GM21381 (cell line): ENCODE measurements at regions not wholly inside any gene's neighbourhood (a gene's known extent, or its start where the extent isn't known, plus 50 kb on each side); places are given as distances from the start of the nearest gene placed in this dataset.

ENCODE experiments used
- ATAC-seq: cut with Tn5 transposase; IDR thresholded peaks from one replicate; pipeline ENCODE4 v1.9.1; 2021; ENCODE audit warnings: mild to moderate bottlenecking, moderate library complexity; ENCODE audit not compliant: unreplicated experiment

DNA sequence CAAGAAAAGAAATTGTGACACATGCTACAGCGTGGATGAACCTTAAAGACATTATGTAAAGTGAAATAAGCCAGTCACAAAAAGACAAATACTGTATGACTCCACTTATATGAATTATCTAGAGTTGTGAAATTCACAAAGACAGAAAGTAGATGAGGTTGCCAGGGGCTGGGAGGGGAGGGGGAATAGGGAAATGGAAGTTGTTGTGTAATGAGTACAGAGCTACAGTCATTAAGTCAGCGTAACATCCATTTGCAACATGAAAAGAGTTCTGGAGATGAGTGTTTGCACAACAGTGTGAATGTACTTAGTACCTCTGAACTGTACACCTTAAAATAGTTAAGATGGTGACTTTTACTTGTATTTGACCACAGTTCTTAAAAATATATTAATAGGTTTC is 112.1 kb upstream of the CDK1 start:
- no peak for ATAC-seq

GRCh38 chr10:60664859-60665258 is 113.4 kb upstream of the CDK1 start:
- ATAC-seq = no peak

DNA sequence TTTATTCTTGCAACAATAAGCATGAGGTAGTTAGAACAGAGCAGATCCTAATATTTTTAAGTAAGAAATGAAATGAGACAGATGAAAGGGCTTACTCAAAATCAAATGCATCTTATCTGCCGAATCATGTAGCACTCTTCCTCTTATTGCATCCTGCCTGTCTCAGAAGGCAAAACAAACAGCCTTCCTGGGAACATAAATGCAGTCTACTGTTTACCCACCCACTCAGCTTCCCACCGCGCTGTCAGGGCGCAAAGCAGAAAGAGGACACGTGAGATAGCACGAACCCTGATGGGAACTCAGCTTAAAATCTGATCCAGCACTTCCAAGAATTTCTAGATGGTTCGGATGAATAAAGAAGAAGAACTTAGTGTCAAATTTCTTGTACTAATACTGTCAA is 114.4 kb upstream of the CDK1 start:
- no peak for ATAC-seq

DNA sequence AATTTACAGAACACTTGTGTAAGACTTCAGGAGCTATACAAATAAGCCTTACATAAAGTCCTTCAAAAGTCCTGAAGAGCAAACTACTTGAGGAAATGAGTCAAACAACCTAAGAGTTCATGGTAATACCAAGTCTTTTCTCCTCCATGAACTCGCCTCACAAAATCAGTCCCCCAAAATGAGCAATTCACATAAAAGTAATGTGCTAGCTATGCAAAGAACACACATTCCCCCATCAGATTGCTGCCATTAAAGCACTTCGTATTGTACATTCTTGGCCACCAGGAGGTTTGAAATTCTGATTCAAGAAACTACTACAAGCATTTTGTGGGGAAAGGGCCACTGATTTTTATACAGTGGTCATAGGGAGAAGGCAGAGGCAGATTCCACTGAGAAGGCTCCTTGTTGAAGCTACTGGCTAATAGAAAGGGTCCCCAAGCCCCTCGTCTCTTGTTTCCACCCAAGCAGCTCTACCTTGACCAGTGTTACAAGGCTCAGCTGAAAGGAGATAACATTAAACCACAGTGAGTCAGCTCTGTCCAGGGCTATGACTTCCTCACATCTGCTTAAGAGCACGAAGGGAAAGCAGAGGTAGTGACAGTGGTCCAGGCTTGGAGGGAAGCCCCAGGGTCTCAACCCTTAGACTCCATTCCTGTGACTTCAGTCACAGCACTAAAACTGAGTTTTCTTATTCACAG is 115.2 kb upstream of the CDK1 start:
- ATAC-seq = no peak

DNA sequence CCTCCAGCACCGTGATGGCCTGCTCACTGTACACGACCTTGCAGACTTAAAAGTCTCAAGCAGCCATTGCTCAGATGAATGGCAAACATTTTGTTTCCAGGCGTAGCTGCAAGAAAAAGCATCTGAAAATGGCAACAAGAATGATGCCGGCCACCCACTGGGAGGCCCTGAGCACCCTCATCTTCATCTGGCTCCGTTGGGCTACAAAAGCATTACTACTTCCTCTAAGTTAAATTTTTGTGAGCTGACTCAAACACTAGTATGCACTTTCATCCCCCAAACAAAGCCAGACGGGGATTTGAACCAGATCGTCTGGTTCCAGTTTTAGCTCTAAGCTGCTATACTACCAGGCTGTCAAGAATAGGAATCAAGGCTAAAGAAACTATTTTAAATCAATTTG is 116.6 kb upstream of the CDK1 start:
- ATAC-seq = no peak

DNA sequence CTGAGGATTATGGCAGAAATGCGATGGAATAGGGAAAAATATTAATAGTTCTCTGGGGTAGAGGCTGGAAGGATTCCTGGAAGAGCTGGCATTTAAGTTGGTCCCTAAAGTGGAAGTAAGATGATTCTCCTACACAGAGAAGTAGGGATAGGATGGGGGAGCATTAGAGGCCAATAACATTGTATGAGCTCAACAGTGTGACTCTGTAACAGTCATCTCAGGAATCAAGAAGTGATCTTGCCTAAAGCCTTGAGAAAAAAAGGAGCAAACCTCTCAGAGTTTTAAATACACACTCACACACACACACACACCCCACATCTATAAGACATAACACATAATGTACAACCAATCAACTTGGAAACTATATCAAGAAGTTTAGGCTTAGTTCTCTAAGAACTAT is 117.7 kb upstream of the CDK1 start:
- no peak for ATAC-seq

DNA sequence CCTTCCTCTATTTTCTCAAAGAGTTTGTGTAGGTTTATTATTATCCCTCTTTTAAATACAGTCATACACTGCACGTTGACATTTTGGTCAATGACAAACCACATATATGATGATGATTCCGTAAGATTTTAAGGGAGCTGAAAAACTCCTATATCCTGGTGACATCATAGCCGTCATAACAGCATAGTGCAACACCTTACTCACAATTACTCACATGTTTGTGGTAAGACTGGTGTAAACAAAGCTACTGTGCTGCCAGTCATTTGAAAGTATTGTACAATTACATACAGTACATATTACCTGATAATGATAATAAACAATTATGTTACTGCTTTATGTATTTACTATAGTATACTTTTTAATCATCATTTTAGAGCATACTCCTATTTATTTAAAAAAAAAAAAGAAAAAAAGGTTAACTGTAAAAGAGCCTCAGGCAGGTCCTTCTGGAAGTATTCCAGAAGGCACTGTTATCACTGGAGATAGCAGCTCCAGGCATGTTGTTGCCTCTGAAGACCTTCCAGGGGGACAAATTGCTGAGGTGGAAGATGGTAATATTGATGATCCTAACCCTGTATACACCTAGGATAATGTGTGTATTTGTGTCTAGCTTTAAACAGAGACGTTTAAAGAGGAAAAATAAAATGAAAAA is 123.3 kb upstream of the CDK1 start:
- no peak for ATAC-seq

GRCh38 chr10:60652628-60653027 is 125.7 kb upstream of the CDK1 start:
- peak; percentile 91 for ATAC-seq

DNA sequence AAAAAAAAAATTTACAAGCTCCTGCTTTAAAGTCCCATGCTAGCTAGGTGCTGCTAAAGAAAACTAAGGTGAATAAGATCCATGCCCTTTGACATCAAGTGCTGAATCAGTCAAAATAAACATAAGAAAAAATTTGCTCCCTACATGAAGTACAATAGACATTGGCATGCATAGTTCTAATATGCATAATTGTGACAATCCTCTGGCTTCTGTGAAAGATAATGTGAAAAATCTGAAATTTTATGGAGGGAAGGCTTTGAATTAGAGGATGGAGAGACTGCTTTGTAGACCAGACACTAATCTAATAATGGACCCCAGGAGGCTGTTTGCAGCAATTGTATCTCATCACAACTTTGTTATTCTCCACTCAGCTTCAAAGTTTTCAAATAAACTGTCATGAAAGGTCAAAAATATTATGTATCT is 127.9 kb upstream of the CDK1 start:
- no peak for ATAC-seq

DNA sequence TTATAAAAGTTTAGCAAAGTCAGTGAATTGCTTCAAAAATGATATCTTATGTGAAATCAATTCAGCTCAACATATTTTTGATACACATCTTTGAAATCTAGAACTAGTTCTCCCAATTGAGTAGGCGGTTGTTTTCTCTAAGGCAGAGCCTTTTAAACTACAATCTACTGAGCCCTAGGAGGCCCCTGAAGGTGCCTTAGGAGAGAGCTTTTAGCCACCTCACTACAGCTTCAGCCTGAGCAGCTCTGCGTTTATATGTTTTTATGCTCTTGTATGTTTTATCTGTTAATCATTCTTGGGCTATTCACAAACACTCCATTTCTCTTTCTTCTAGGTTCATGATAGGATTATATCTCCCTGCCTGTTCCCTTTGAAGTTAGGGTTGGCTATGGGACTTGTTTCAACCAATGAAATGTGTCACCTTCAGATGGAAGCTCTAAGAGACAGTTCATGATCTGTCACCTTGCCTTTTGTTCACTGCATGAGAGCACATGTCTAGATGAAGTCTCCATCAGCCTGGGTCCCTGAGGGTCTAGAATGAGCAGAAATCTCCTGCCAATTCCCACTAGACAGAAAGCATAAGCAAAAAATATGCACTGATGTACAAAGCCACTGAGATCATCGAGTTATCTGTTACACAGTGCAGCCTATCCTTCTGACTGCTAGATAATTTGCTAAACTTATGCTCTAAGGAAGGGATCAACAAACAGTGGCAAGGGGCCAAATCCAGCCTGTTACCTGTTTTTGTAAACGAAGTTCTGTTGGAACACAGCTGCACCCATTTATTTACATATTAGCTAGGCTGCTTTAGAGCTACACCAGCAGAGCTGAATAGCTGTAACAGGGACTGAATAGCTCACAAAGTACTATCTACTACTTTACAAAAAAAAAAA is 128.5 kb upstream of the CDK1 start:
- ATAC-seq = no peak

DNA sequence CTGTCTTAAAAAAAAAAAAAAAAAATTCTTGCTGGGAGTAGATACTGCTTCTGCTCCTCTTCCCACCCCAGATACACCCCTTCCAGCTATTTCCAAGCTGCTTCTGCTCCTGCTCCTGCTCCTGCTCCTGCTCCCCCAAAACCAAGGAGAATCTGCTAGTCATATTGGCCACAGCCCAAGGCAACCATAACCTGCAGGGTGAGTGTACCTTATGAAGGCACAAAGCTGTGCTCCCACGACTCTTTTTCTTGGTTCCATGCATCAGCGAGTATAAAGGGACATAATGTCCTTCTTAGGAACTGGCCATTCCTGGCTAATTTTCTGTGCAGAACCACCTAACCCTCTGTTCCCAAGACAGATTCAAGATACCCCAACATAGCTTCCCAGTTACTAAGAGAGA is 129.5 kb upstream of the CDK1 start:
- no peak for ATAC-seq

DNA sequence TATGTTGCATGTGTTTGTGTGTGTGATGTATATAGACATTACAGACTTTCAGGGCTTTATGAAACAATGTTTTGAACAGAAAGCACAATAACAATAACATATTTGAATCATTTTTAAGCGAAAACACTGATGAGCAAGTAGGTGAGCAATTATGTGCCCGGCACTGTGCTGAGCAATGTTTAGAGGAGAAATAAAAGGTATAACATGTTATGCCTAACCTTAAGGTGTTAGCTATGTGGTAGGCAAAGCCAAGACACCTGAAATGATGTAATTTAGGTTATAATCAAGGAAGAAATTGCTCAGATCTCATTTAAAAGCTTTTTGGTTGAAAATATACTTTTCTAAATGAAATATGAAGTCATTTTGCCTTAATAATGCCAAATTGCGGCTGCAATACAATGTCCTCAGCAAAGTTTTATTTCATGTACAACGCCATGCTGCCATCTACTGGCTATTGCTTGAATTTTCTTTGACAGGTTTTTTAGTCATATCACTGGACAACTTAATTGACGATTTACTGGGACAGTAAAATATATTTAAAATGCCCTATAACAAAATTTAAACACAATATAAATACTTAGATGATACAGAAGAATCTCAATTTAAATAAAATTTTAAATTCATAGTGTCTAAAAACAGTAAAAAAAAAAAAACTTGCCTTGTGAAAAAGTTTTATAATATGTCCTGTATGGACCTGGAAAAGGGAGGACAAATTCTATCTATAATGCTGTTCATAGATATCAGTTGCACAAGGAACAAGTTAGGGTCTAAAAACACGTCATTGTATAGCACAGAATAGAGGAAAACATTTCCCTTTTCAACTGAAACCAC is 131.1 kb upstream of the CDK1 start:
- peak; percentile 69 for ATAC-seq

DNA sequence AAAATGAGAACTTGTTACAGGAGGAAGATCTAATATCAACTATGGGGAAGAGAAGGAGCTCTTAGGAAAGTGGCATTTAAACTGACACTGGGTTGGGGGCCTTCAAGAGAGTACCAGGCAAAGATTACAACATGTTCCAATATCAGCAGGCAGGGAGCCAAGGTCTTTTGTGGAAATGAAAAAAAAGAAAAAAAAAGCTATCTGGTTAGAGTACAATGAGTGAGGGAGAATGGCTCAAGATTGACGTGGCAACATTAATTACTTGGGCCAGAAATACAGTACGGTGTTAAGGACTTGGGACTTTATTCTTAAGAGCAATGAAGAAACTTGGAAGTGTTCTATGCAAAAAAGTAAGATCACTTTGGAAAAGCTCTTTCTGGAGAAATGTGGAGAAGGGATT is 132.3 kb upstream of the CDK1 start:
- ATAC-seq = no peak

DNA sequence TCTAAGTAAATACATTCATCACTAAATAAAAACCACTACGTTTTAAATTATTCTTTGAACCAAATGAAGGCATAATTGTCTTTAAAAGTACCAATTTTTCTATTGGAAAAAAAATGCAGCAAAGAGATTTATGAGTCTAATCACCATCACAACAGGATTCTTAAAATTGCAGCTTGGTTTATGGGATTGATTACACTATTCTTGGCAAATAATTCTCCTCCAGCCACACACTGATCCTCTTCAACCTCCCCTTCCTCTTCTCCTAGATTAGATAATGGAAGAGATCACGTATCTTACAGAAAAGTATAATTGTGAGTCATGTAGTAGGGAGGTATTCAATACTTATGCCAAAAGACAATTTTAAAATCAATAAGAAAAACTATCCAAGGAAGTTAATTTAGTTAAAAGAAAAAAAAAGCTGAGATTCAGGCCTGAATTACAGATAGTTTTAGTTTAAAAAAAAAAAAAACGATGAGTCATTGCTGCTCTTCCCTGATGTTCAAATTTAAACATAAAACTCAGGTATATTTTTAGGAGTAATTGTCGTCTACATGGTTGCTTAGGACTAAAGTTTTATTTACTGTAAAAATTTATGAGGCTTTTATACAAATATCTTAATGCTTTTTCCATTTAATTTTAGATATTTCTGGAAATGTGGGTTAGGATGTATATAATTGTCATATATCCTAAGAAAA is 133.7 kb upstream of the CDK1 start:
- no peak for ATAC-seq

DNA sequence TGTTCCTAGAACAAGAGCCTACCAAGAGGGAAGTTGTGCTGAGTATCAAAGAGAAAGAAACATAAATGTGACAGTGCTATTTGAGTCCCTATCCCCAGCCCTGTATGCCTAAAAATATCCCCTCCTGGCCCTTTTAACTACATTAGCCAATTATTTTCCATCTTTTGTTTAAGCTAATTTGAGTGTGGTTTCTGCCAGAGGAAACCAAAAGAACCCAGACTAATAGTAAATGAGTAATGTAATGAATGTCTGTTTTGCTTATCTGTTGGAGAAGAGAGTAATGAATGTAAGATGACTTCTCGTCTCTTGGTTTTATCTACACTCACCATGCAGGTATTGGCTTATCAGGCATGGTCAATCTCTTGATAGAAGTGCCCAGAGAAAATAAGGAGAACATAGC is 134.4 kb upstream of the CDK1 start:
- no peak for ATAC-seq

DNA sequence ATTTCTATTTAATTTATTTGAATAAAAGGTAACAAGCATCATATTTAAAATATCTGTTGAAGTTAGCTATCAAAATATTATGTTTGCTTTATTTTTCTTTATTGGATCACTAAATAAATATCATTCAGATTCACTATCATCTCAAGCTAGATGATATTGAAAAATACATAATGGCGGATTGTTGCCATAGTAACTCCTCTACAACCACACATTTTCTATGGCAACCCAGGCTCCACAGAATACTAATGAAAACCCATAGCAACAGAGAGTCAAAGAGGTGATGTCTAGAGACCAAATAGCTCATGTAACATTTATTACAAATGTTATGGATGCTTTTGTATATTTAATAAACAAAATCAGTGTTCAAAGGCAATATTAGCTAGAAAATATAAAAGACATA is 148.9 kb upstream of the CDK1 start:
- no peak for ATAC-seq

GRCh38 chr10:60627778-60628748 is 150.2 kb upstream of the CDK1 start:
- no peak for ATAC-seq

DNA sequence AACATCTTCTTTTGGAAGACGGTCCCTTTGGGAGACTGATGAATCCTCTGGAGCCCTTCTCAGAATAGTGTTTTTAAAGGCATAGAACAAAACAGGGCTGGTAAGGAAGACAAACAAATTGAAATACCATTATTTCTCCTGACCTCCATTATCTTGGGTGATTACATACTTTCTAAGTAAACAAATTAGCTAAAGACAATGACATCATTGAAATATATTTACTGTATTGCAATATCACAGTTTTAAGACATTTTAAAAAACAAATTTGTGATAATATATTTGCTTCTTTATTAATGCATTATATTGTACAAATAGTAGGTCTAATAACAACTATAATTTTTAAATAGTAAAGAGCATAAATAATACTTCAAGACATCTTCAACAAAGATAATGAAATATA is 152.2 kb upstream of the CDK1 start:
- no peak for ATAC-seq

GRCh38 chr10:60623627-60624026 is 154.7 kb upstream of the CDK1 start:
- ATAC-seq = no peak
